ENCODE measurements at regions not wholly inside any gene's neighbourhood (a gene's known extent, or its start where the extent isn't known, plus 50 kb on each side); places are given as distances from the start of the nearest gene placed in this dataset.

- Histone ChIP-seq H3K27ac (replicated peaks in 1 of 4) (no peak overlapping the region), H3K4me3 (no peak overlapping the region), H3K36me3 (no peaks in the 10 kb centered on the region), H3K27me3 (peaks cover 0 to 11% (median 0%) of the 10 kb centered on the region in 4 donors), H3K4me1 (no peaks in the 10 kb centered on the region), H3K9me3 (no peaks in the 10 kb centered on the region)
- no peak for TF ChIP-seq POLR2AphosphoS5 (IDR thresholded peaks at IDR 0.05)
- no peak for TF ChIP-seq EP300 (IDR thresholded peaks at IDR 0.05)
- no peak for TF ChIP-seq POLR2A (IDR thresholded peaks at IDR 0.05; ENCODE audit: low read depth)
- no peak for TF ChIP-seq CTCF (IDR thresholded peaks at IDR 0.05)
- intact Hi-C loops (cut with DNase I) = no loop called here
- DNase-seq (ENCODE audit: extremely low spot score) = peak; percentile 75
These were observed 178.0 kb upstream of the TMEM132C start for GRCh38 chr12:128088926-128089325.

- Histone ChIP-seq H3K4me1 (no peaks in the 10 kb centered on the region), H3K36me3 (no peaks in the 10 kb centered on the region), H3K27me3 (peaks cover 0 to 11% (median 0%) of the 10 kb centered on the region in 4 donors), H3K27ac (replicated peaks in 1 of 4) (no peak overlapping the region), H3K4me3 (no peak overlapping the region), H3K9me3 (no peaks in the 10 kb centered on the region)
- 88% methylated on average over 6 of the region's 6 CpGs for WGBS
- intact Hi-C loops (cut with DNase I) = no loop called here
- TF ChIP-seq CTCF (IDR thresholded peaks at IDR 0.05) (no peak), POLR2A (IDR thresholded peaks at IDR 0.05; ENCODE audit: low read depth) (no peak), POLR2AphosphoS5 (IDR thresholded peaks at IDR 0.05) (no peak), EP300 (IDR thresholded peaks at IDR 0.05) (no peak)
- DNase-seq (ENCODE audit: extremely low spot score) = no peak
These were observed 177.0 kb upstream of the TMEM132C start for GRCh38 chr12:128089961-128090360.

- no peaks in the 10 kb centered on the region for H3K36me3 ChIP-seq
- no peak overlapping the region for H3K27ac ChIP-seq (replicated peaks in 1 of 4)
- intact Hi-C loops (cut with DNase I) = no loop called here
- WGBS = 32% methylated on average over 13 of the region's 13 CpGs
- H3K9me3 ChIP-seq = no peaks in the 10 kb centered on the region
- DNase-seq (ENCODE audit: extremely low spot score) = no peak
- no peak for TF ChIP-seq POLR2A (IDR thresholded peaks at IDR 0.05; ENCODE audit: low read depth)
- H3K4me1 ChIP-seq = no peaks in the 10 kb centered on the region
- peaks cover 0 to 11% (median 0%) of the 10 kb centered on the region in 4 donors for H3K27me3 ChIP-seq
- H3K4me3 ChIP-seq = no peak overlapping the region
These were observed 175.8 kb upstream of the TMEM132C start for GRCh38 chr12:128091101-128091720.

GRCh38 chr12:128091951-128092382 lies 175.0 kb upstream of the TMEM132C start:
- TF ChIP-seq POLR2AphosphoS5 (IDR thresholded peaks at IDR 0.05) (no peak), CTCF (IDR thresholded peaks at IDR 0.05) (no peak), EP300 (IDR thresholded peaks at IDR 0.05) (no peak), POLR2A (IDR thresholded peaks at IDR 0.05; ENCODE audit: low read depth) (no peak)

GRCh38 chr12:128098730-128099129 lies 168.2 kb upstream of the TMEM132C start:
- Histone ChIP-seq H3K36me3 (no peaks in the 10 kb centered on the region), H3K27ac (replicated peaks in 1 of 4) (no peak overlapping the region), H3K27me3 (no peaks in the 10 kb centered on the region), H3K4me1 (no peaks in the 10 kb centered on the region), H3K9me3 (peaks cover 0 to 6% (median 3%) of the 10 kb centered on the region in 4 donors), H3K4me3 (no peak overlapping the region)
- 66% methylated on average over 5 of the region's 7 CpGs for WGBS
- DNase-seq (ENCODE audit: extremely low spot score) = no peak
- intact Hi-C loops (cut with DNase I) = no loop called here
- no peak for TF ChIP-seq POLR2A (IDR thresholded peaks at IDR 0.05; ENCODE audit: low read depth)
- TF ChIP-seq CTCF (IDR thresholded peaks at IDR 0.05) = no peak
- TF ChIP-seq POLR2AphosphoS5 (IDR thresholded peaks at IDR 0.05) = no peak
- no peak for TF ChIP-seq EP300 (IDR thresholded peaks at IDR 0.05)

More at GRCh38 chr12:128091951-128092382, 175.0 kb upstream of the TMEM132C start:
- H3K27me3 ChIP-seq = peaks cover 0 to 11% (median 0%) of the 10 kb centered on the region in 4 donors
- H3K9me3 ChIP-seq = no peaks in the 10 kb centered on the region
- 57% methylated on average over 9 of the region's 9 CpGs for WGBS
- intact Hi-C loops (cut with DNase I) = no loop called here
- H3K36me3 ChIP-seq = no peaks in the 10 kb centered on the region
- H3K4me1 ChIP-seq = no peaks in the 10 kb centered on the region
- no peak for DNase-seq (ENCODE audit: extremely low spot score)
- H3K4me3 ChIP-seq = no peak overlapping the region
- H3K27ac ChIP-seq (replicated peaks in 1 of 4) = no peak overlapping the region
